Heart right ventricle (tissue), 16 donors: ENCODE measurements at regions not wholly inside any gene's neighbourhood (a gene's known extent, or its start where the extent isn't known, plus 50 kb on each side); places are given as distances from the start of the nearest gene placed in this dataset.

Experiments
- ATAC-seq, 8 donors: fragments of 200-7000 bp; cut with Tn5 transposase; one replicate each; pipeline ENCODE4 v1.9.1; 2020; ENCODE audit warnings: mild to moderate bottlenecking in 8 of 8, moderate library complexity in 8 of 8, moderate number of reproducible peaks in 1 of 8
- DNase-seq, 2 donors: peaks; one replicate each; pipeline ENCODE4 v3.0.0-alpha.2; 2020
- H3K27ac ChIP-seq, 10 donors: fragments of 200-600 bp; sonication (generic) in 2 of 10; one replicate each; pipeline versions ENCODE4 v1.5.0 to v1.8.0; 2020 to 2022; ENCODE audit warnings: mild to moderate bottlenecking in 3 of 10
- H3K27me3 ChIP-seq, 7 donors: fragments of 200-600 bp; one replicate each; pipeline ENCODE4 v1.8.0; 2021 to 2022; ENCODE audit warnings: mild to moderate bottlenecking in 2 of 7
- H3K36me3 ChIP-seq, 9 donors: fragments of 200-600 bp; sonication (generic) in 1 of 9; one replicate each; pipeline versions ENCODE4 v1.5.0 to v1.8.0; 2020 to 2022; ENCODE audit warnings: mild to moderate bottlenecking in 2 of 9
- H3K4me1 ChIP-seq, 9 donors: fragments of 200-600 bp; sonication (generic) in 1 of 9; one replicate each; pipeline versions ENCODE4 v1.5.0 to v1.8.0; 2020 to 2022; ENCODE audit warnings: mild to moderate bottlenecking in 4 of 9
- H3K4me3 ChIP-seq, 10 donors: fragments of 200-600 bp; sonication (generic) in 2 of 10; one replicate each; pipeline versions ENCODE4 v1.5.0 to v1.8.0; 2020 to 2022; ENCODE audit warnings: mild to moderate bottlenecking in 7 of 10, moderate library complexity in 2 of 10
- H3K9me3 ChIP-seq, 11 donors: fragments of 200-600 bp in 10 of 11; sonication (generic) in 2 of 11; one replicate each; pipeline versions ENCODE4 v1.5.0 to v1.8.0; 2013 to 2022; ENCODE audit warnings: mild to moderate bottlenecking in 2 of 11, control low read depth in 1 of 11, moderate library complexity in 1 of 11
- CTCF ChIP-seq, 9 donors: fragments of 200-600 bp; sonication (generic) in 2 of 9; IDR thresholded peaks; one replicate each; pipeline versions ENCODE4 v1.5.0 to v1.8.0; 2021 to 2022; ENCODE audit warnings: antibody characterized with exemption in 9 of 9, mild to moderate bottlenecking in 5 of 9, moderate library complexity in 1 of 9
- WGBS, 2 donors: extraction: QIAGEN DNeasy Blood & Tissue Kit; methylation state at CpG; one replicate each; pipeline ENCODE4 v1.1.7; 2013; ENCODE audit warnings: inconsistent platforms in 1 of 2; 5-methylcytosine and 5-hydroxymethylcytosine counted together
- intact Hi-C, 10 donors: fragments of 100-400 bp; cut with DNase I; formaldehyde crosslinking; loops; one replicate each; pipeline versions ENCODE4 v1.11.1 to v1.14.2; 2022
- donor health status: Arrhythmogenic right ventricular cardiomyopathy.
- donor health status: ischemic (EF 13 %, LVEDD 7.1; RV severe dilation, severe dysfunction).
- donor health status: healthy with polysubstance abuse.
- donor health status: DM: no; HTN: yes; CAD: no.
- donor health status: DM: no; HTN: no; CAD: no.
- donor health status: ischemic (EF 25% LVEDD 6.9; RV normal size, moderate dysfunction).
- donor health status: ischemic (EF 25% LVEDD 5.7; RV mildly dilated, moderate dysfunction).
- donor health status: healthy.
- donor health status: DM: yes; HTN: yes; CAD: no.
- donor health status: Ischemic cardiomyopathy.
- donor health status: ischemic (EF 35%, LVEDD 5.7; RV mildly dilated, moderate dysfunction).
- donor health status: nonischemic (EF 11% LVEDD 7.7; RV severe dilation, severe dysfunction).
- donor health status: DM: yes; HTN: yes; CAD: no.
- donor health status: PGD.
- donor health status: ischemic (EF 29% LVEDD 5.4; RV normal size, mild dysfunction).
- donor health status: nonischemic (EF 23%, LVEDD 6.1; RV moderate dilation, normal function).

DNA sequence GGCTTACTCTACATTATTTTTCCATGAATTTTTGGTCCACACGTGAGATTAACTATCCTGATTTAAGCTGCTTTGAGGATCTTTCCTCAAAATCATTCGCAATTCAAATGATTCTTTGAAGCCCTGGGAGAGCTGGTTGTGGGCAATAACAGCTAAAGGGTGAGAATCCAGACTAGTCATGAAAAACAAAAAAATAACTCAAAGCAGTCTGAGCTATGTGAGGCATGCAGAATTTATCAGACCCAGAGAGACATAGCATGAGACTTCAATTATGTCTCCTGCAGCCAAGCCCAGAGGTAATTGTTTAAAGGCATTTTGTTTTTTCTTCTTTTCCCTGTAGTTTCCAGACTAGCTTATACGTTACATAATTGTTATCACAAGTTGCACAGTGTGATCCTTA lies 517.3 kb upstream of the PTCHD4 start:
- Histone ChIP-seq H3K4me1 (no peaks in the 10 kb centered on the region), H3K36me3 (no peaks in the 10 kb centered on the region), H3K27ac (no peak overlapping the region), H3K27me3 (no peaks in the 10 kb centered on the region), H3K9me3 (no peaks in the 10 kb centered on the region), H3K4me3 (no peak overlapping the region)
- intact Hi-C loops = no loop called here
- no peak for TF ChIP-seq CTCF (IDR thresholded peaks at IDR 0.05)
- no peak for DNase-seq
- WGBS, 2 donors = 48 to 52% methylated on average over 3 of the region's 3 CpGs
- ATAC-seq = no peak

- Histone ChIP-seq H3K36me3 (no peaks in the 10 kb centered on the region), H3K4me1 (no peaks in the 10 kb centered on the region), H3K27me3 (no peaks in the 10 kb centered on the region), H3K27ac (no peak overlapping the region), H3K9me3 (no peaks in the 10 kb centered on the region), H3K4me3 (no peak overlapping the region)
- intact Hi-C loops = no loop called here
- TF ChIP-seq CTCF (IDR thresholded peaks at IDR 0.05) = no peak
- DNase-seq (no peak), ATAC-seq (no peak)
Measured at GRCh38 chr6:48626421-48626820, 515.4 kb upstream of the PTCHD4 start.

DNA sequence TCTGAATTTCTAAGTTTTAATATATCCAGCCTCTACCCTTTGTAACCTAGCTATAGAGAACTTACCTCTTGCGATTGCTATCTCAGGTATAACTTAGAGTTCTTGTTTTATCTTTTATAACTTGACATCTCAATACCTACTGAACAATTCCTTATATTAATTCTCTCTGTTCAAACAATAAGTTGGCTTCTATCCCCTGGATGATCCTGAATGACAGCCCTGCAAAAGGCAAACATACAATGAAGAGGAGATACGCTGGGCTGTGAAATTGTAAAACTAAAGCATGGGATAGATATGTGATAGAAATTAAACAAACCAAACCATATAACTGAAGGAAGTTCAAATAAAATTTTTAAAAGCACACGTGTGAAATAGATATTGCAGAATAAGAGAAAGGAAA lies 513.6 kb upstream of the PTCHD4 start:
- no peaks in the 10 kb centered on the region for H3K27me3 ChIP-seq
- DNase-seq = no peak
- H3K4me3 ChIP-seq = no peak overlapping the region
- H3K36me3 ChIP-seq = no peaks in the 10 kb centered on the region
- H3K27ac ChIP-seq = no peak overlapping the region
- 74 to 75% methylated on average over 3 of the region's 3 CpGs for WGBS, 2 donors
- intact Hi-C loops = no loop called here
- TF ChIP-seq CTCF (IDR thresholded peaks at IDR 0.05) = no peak
- no peak for ATAC-seq
- H3K4me1 ChIP-seq = no peaks in the 10 kb centered on the region
- no peaks in the 10 kb centered on the region for H3K9me3 ChIP-seq

DNA sequence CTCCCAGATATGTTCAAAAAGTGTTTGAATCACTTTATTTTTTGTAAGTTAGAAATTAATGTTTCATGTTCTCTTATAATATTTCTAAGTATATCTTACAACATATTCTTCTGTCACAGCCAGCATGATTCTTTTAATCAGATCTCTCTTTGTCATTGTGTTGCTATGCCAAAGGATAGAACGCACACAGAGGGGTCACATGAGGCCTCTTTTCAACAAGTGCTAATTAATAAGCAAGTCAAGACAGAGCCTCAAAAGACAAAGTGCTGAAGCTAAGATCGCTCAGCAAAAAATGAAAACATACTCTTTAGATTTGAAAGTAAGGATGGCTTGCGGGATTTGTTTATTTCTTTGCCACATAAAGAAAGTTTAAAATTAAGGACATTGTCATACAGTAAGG lies 508.8 kb upstream of the PTCHD4 start:
- WGBS, 2 donors = 76 to 85% methylated on average over 3 of the region's 3 CpGs
- intact Hi-C loops = no loop called here
- H3K27me3 ChIP-seq = no peaks in the 10 kb centered on the region
- no peak for ATAC-seq
- H3K9me3 ChIP-seq = peaks cover 0 to 20% (median 3%) of the 10 kb centered on the region in 11 donors
- no peak for DNase-seq
- no peak overlapping the region for H3K27ac ChIP-seq
- no peak overlapping the region for H3K4me3 ChIP-seq
- no peaks in the 10 kb centered on the region for H3K36me3 ChIP-seq
- no peaks in the 10 kb centered on the region for H3K4me1 ChIP-seq
- TF ChIP-seq CTCF (IDR thresholded peaks at IDR 0.05) = no peak

DNA sequence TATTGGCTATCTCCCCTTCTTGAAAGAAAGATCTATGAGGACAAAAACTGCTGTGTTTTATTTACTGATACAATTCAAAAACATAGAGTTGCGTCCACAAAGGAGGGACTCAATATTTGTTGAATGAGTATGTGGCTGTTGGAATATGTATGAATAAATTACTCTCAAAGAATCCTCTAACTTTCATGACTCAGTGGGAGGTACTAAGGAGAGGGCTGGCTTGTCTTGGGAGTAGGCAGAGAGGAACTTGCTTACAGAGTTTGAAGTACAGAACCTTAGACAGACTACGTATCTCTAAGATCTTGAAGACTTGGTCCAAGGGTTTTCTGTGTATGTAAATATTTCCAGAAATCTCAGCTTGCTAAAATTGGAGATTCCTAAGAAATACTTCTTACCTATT lies 504.0 kb upstream of the PTCHD4 start:
- no peak overlapping the region for H3K4me3 ChIP-seq
- no peaks in the 10 kb centered on the region for H3K36me3 ChIP-seq
- no peak for DNase-seq
- no peak for TF ChIP-seq CTCF (IDR thresholded peaks at IDR 0.05)
- WGBS, 2 donors = 87 to 94% methylated on average over 2 of the region's 2 CpGs
- intact Hi-C loops = no loop called here
- no peak overlapping the region for H3K27ac ChIP-seq
- peaks cover 0 to 20% (median 3%) of the 10 kb centered on the region in 11 donors for H3K9me3 ChIP-seq
- H3K27me3 ChIP-seq = no peaks in the 10 kb centered on the region
- no peak for ATAC-seq
- H3K4me1 ChIP-seq = no peaks in the 10 kb centered on the region
